ENCODE measurements at regions not wholly inside any gene's neighbourhood (a gene's known extent, or its start where the extent isn't known, plus 50 kb on each side); places are given as distances from the start of the nearest gene placed in this dataset.
"Not testable (repeated sequence)": the region's sequence is repeated elsewhere in the genome, so short reads cannot be mapped to it uniquely, and the experiment has no call there.

- intact Hi-C loops (cut with DNase I, micrococcal nuclease), result no loop called here
- DNase-seq, result no peak
- no peak for ATAC-seq
Measured at GRCh38 chr1:232431748-232432147, 198.2 kb downstream of the SIPA1L2 start.

- ATAC-seq (no peak), DNase-seq (no peak)
- intact Hi-C loops (cut with DNase I, micrococcal nuclease), result no loop called here
Measured at GRCh38 chr1:232431326-232431725, 198.6 kb downstream of the SIPA1L2 start.

GRCh38 chr1:232430467-232430866, 199.5 kb downstream of the SIPA1L2 start:
- ATAC-seq (no peak), DNase-seq (no peak)
- intact Hi-C loops (cut with DNase I, micrococcal nuclease), result no loop called here

- no peak for DNase-seq
- intact Hi-C loops (cut with DNase I, micrococcal nuclease), result no loop called here
- ATAC-seq, result peak; percentile 36
Measured at GRCh38 chr1:232428786-232429530, 201.0 kb downstream of the SIPA1L2 start.

- no peak for ATAC-seq
- intact Hi-C loops (cut with DNase I, micrococcal nuclease), result no loop called here
- DNase-seq, result no peak
Measured at GRCh38 chr1:232428036-232428645, 201.8 kb downstream of the SIPA1L2 start.

GRCh38 chr1:232426801-232427200, 203.1 kb downstream of the SIPA1L2 start:
- intact Hi-C loops (cut with DNase I, micrococcal nuclease), result no loop called here
- ATAC-seq, result no peak

GRCh38 chr1:232425421-232425820, 204.5 kb downstream of the SIPA1L2 start:
- intact Hi-C loops (cut with DNase I, micrococcal nuclease), result no loop called here
- ATAC-seq (no peak), DNase-seq (no peak)

More at GRCh38 chr1:232426801-232427200, 203.1 kb downstream of the SIPA1L2 start:
- DNase-seq, result no peak

- DNase-seq, result no peak
- intact Hi-C loops (cut with DNase I, micrococcal nuclease), result no loop called here
- ATAC-seq, result peak; percentile 49
Measured at GRCh38 chr1:232423591-232423990, 206.3 kb downstream of the SIPA1L2 start.

- DNase-seq (no peak), ATAC-seq (no peak)
- intact Hi-C loops (cut with DNase I, micrococcal nuclease), result no loop called here
Measured at GRCh38 chr1:232422898-232423297, 207.0 kb downstream of the SIPA1L2 start.

- ATAC-seq (no peak), DNase-seq (no peak)
- intact Hi-C loops (cut with DNase I, micrococcal nuclease), result no loop called here
Measured at GRCh38 chr1:232422098-232422497, 207.8 kb downstream of the SIPA1L2 start.

- DNase-seq (no peak), ATAC-seq (peak; percentile 57)
Measured at GRCh38 chr1:232421143-232421796, 208.7 kb downstream of the SIPA1L2 start.

GRCh38 chr1:232417636-232418248, 212.2 kb downstream of the SIPA1L2 start:
- DNase-seq, result no peak
- no peak for ATAC-seq
- intact Hi-C loops (cut with DNase I, micrococcal nuclease), result no loop called here

More at GRCh38 chr1:232421143-232421796, 208.7 kb downstream of the SIPA1L2 start:
- intact Hi-C loops (cut with DNase I, micrococcal nuclease), result no loop called here

GRCh38 chr1:232416026-232416568, 213.8 kb downstream of the SIPA1L2 start:
- no peak for DNase-seq
- no peak for ATAC-seq
- intact Hi-C loops (cut with DNase I, micrococcal nuclease), result no loop called here

GRCh38 chr1:232415481-232415880, 214.5 kb downstream of the SIPA1L2 start:
- intact Hi-C loops (cut with DNase I, micrococcal nuclease); ATAC-seq; DNase-seq: not testable (repeated sequence)

- no peak for ATAC-seq
- intact Hi-C loops (cut with DNase I, micrococcal nuclease), result no loop called here
Measured at GRCh38 chr1:232414100-232414499, 215.8 kb downstream of the SIPA1L2 start.

GRCh38 chr1:232413674-232414073, 216.3 kb downstream of the SIPA1L2 start:
- DNase-seq (no peak), ATAC-seq (no peak)
- intact Hi-C loops (cut with DNase I, micrococcal nuclease), result no loop called here

More at GRCh38 chr1:232414100-232414499, 215.8 kb downstream of the SIPA1L2 start:
- DNase-seq, result no peak

- ATAC-seq, result no peak
- intact Hi-C loops (cut with DNase I, micrococcal nuclease), result no loop called here
Measured at GRCh38 chr1:232409584-232409983, 220.3 kb downstream of the SIPA1L2 start.

GRCh38 chr1:232407120-232407519, 222.8 kb downstream of the SIPA1L2 start:
- ATAC-seq (no peak), DNase-seq (no peak)
- intact Hi-C loops (cut with DNase I, micrococcal nuclease), result no loop called here

More at GRCh38 chr1:232409584-232409983, 220.3 kb downstream of the SIPA1L2 start:
- DNase-seq, result no peak

GRCh38 chr1:232405781-232406180, 224.2 kb downstream of the SIPA1L2 start:
- DNase-seq (no peak), ATAC-seq (no peak)
- intact Hi-C loops (cut with DNase I, micrococcal nuclease), result no loop called here

Measured in left colon (tissue), 2 donors.